SK-N-SH (cell line): ENCODE measurements at regions not wholly inside any gene's neighbourhood (a gene's known extent, or its start where the extent isn't known, plus 50 kb on each side); places are given as distances from the start of the nearest gene placed in this dataset.

Experiments
- CTCF ChIA-PET: fragments of 300-600, 350-600 bp; formaldehyde crosslinking; extraction: SDS; loops from one replicate; lab custom pipeline; 2021; lab: Yijun Ruan, JAX
- POLR2A ChIA-PET: fragments of 350-600 bp; sonication (Branson Sonifier 250); formaldehyde crosslinking; extraction: SDS; loops from one replicate; lab custom pipeline; 2020; ENCODE audit warnings: antibody characterized with exemption, inconsistent platforms; lab: Yijun Ruan, JAX
- DNase-seq: peaks from one replicate; pipeline ENCODE4 v3.0.0; 2012
- H2AFZ ChIP-seq: fragments of 200-600 bp; sonication (generic); 2 replicates; pipeline ENCODE4 v1.8.1; 2016; ENCODE audit warnings: antibody characterized with exemption, mild to moderate bottlenecking, low read depth
- H3F3A ChIP-seq: fragments of 200-600 bp; sonication (generic); replicated peaks from 2 replicates; pipeline ENCODE3; 2016; ENCODE audit warnings: antibody characterized with exemption, mild to moderate bottlenecking; ENCODE audit not compliant: insufficient read depth
- H3K27ac ChIP-seq, 2 experiments: fragments of 200-500 bp in 1 of 2; fragments of 200-600 bp in 1 of 2; sonication (Bioruptor generic) in 1 of 2; sonication (generic), shearing (Covaris generic) in 1 of 2; 2 replicates each; pipeline versions ENCODE4 v1.5.1 to v1.6.1; 2014 to 2016; ENCODE audit warnings: low read depth in 2 of 2, inconsistent platforms in 1 of 2, low read length in 1 of 2, mild to moderate bottlenecking in 1 of 2, mixed read lengths in 1 of 2
- H3K27me3 ChIP-seq: fragments of 200-600 bp; sonication (generic), shearing (Covaris generic); 2 replicates; pipeline ENCODE4 v1.6.1; 2016; ENCODE audit warnings: mixed run types; ENCODE audit not compliant: insufficient read depth
- H3K36me3 ChIP-seq, 2 experiments: fragments of 200-500 bp in 1 of 2; fragments of 200-600 bp in 1 of 2; sonication (Bioruptor generic) in 1 of 2; sonication (generic) in 1 of 2; replicated peaks in 1 of 2; 2 replicates each; pipeline versions ENCODE3 to v1.5.1; 2014 to 2016; ENCODE audit warnings: low read length in 1 of 2, mild to moderate bottlenecking in 1 of 2; ENCODE audit not compliant: insufficient read depth in 2 of 2, control insufficient read depth in 1 of 2
- H3K4me1 ChIP-seq, 2 experiments: fragments of 200-500 bp in 1 of 2; fragments of 200-600 bp in 1 of 2; sonication (Bioruptor generic) in 1 of 2; sonication (generic), shearing (Covaris generic) in 1 of 2; 2 replicates each; pipeline versions ENCODE4 v1.5.1 to v1.6.1; 2014 to 2016; ENCODE audit warnings: low read depth in 1 of 2, low read length in 1 of 2, mixed run types in 1 of 2; ENCODE audit not compliant: insufficient read depth in 2 of 2, control insufficient read depth in 1 of 2
- H3K4me2 ChIP-seq: fragments of 200-600 bp; sonication (generic), shearing (Covaris generic); 2 replicates; pipeline ENCODE4 v1.6.1; 2017; ENCODE audit warnings: mixed run types
- H3K4me3 ChIP-seq, 2 experiments: fragments of 200-500 bp in 1 of 2; fragments of 200-600 bp in 1 of 2; sonication (Bioruptor generic) in 1 of 2; sonication (generic), shearing (Covaris generic) in 1 of 2; 2 replicates each; pipeline versions ENCODE4 v1.5.1 to v1.8.1; 2014 to 2016; ENCODE audit warnings: low read depth in 2 of 2, inconsistent platforms in 1 of 2, low read length in 1 of 2, mild to moderate bottlenecking in 1 of 2, mixed read lengths in 1 of 2, moderate library complexity in 1 of 2
- H3K79me2 ChIP-seq: fragments of 200-600 bp; sonication (generic); 2 replicates; pipeline ENCODE4 v1.8.1; 2017; ENCODE audit warnings: mild to moderate bottlenecking; ENCODE audit not compliant: insufficient read depth
- H3K9ac ChIP-seq: fragments of 200-600 bp; sonication (generic); 2 replicates; pipeline ENCODE4 v1.6.1; 2017; ENCODE audit warnings: mixed run types
- H3K9me2 ChIP-seq: fragments of 200-600 bp; sonication (generic); 2 replicates; pipeline ENCODE4 v1.6.1; 2017; ENCODE audit warnings: mixed run types
- H3K9me3 ChIP-seq: fragments of 200-600 bp; sonication (generic); 2 replicates; pipeline ENCODE4 v1.6.1; 2017; ENCODE audit warnings: mixed run types, mild to moderate bottlenecking, moderate library complexity
- H4K20me1 ChIP-seq: fragments of 200-600 bp; sonication (generic); 2 replicates; pipeline ENCODE4 v1.6.1; 2017; ENCODE audit warnings: mild to moderate bottlenecking, mixed run types; ENCODE audit not compliant: insufficient read depth
- CTCF ChIP-seq: fragments of 200-600 bp; sonication (generic); IDR thresholded peaks from 2 replicates; pipeline ENCODE4 v1.6.1; 2017; ENCODE audit warnings: antibody characterized with exemption, mild to moderate bottlenecking, moderate library complexity
- ELF1 ChIP-seq: IDR thresholded peaks from 2 replicates; pipeline ENCODE4 v1.4.0; 2012
- EZH2phosphoT487 ChIP-seq: fragments of 200-600 bp; sonication (generic); IDR thresholded peaks from 2 replicates; pipeline ENCODE4 v1.6.1; 2017; ENCODE audit warnings: low read depth, mixed run types, mild to moderate bottlenecking, antibody characterized with exemption, moderate library complexity, borderline replicate concordance
- FOXJ3 ChIP-seq: sonication (generic); formaldehyde crosslinking; IDR thresholded peaks from 2 replicates; pipeline ENCODE4 v1.5.1; 2020; ENCODE audit warnings: mild to moderate bottlenecking, missing genetic modification reagents
- GABPA ChIP-seq: IDR thresholded peaks from 2 replicates; pipeline ENCODE4 v1.4.0; 2012; ENCODE audit warnings: low read depth, mild to moderate bottlenecking
- GATA2 ChIP-seq: sonication (generic); formaldehyde crosslinking; IDR thresholded peaks from 2 replicates; pipeline ENCODE4 v1.5.0; 2020; ENCODE audit warnings: mild to moderate bottlenecking, missing genetic modification reagents
- MXI1 ChIP-seq: IDR thresholded peaks from 2 replicates; pipeline ENCODE4 v1.6.1; 2012; ENCODE audit warnings: mild to moderate bottlenecking, low read depth, low read length, improper control_type of control experiment
- NRF1 ChIP-seq: IDR thresholded peaks from 2 replicates; pipeline ENCODE4 v1.6.1; 2012; ENCODE audit warnings: low read depth, mild to moderate bottlenecking, low read length
- PBX3 ChIP-seq: IDR thresholded peaks from 2 replicates; pipeline ENCODE4; 2012
- POLR2AphosphoS5 ChIP-seq: IDR thresholded peaks from 2 replicates; pipeline ENCODE4 v1.6.1; 2012; ENCODE audit warnings: low read depth, low read length
- RAD21 ChIP-seq: IDR thresholded peaks from 2 replicates; pipeline ENCODE4 v1.6.1; 2012; ENCODE audit warnings: mild to moderate bottlenecking, low read length
- RCOR1 ChIP-seq: fragments of 150-350 bp; IDR thresholded peaks from 2 replicates; pipeline ENCODE4 v1.6.1; 2017; ENCODE audit warnings: antibody characterized with exemption, low read length
- REST ChIP-seq: IDR thresholded peaks from 2 replicates; pipeline ENCODE4 v1.6.1; 2012; ENCODE audit warnings: mild to moderate bottlenecking, low read depth, low read length, moderate library complexity
- RFX5 ChIP-seq: IDR thresholded peaks from 2 replicates; pipeline ENCODE4 v1.6.1; 2012; ENCODE audit warnings: mild to moderate bottlenecking, improper control_type of control experiment, low read length
- SIN3A ChIP-seq: IDR thresholded peaks from 2 replicates; pipeline ENCODE4 v1.6.1; 2012; ENCODE audit warnings: low read depth, mild to moderate bottlenecking, low read length, moderate library complexity, borderline replicate concordance
- SMC3 ChIP-seq: IDR thresholded peaks from 2 replicates; pipeline ENCODE4 v1.6.1; 2012; ENCODE audit warnings: low read depth, low read length, improper control_type of control experiment
- TAF1 ChIP-seq: IDR thresholded peaks from 2 replicates; pipeline ENCODE4 v1.6.1; 2012; ENCODE audit warnings: low read depth, mild to moderate bottlenecking, low read length, moderate library complexity, borderline replicate concordance
- TCF12 ChIP-seq: IDR thresholded peaks from 2 replicates; pipeline ENCODE4 v1.4.0; 2012
- TEAD4 ChIP-seq: IDR thresholded peaks from 2 replicates; pipeline ENCODE4 v1.4.0; 2012; ENCODE audit warnings: mild to moderate bottlenecking, borderline replicate concordance; ENCODE audit not compliant: insufficient read depth
- USF1 ChIP-seq: IDR thresholded peaks from 2 replicates; pipeline ENCODE4 v1.4.0; 2012; ENCODE audit warnings: low read depth, borderline replicate concordance
- USF2 ChIP-seq: fragments of 150-350 bp; IDR thresholded peaks from 2 replicates; pipeline ENCODE4 v1.6.1; 2017; ENCODE audit warnings: antibody characterized with exemption, low read length, low read depth, borderline replicate concordance
- ZBTB33 ChIP-seq: IDR thresholded peaks from 2 replicates; pipeline ENCODE4 v1.4.0; 2012; ENCODE audit warnings: low read depth, borderline replicate concordance
- WGBS: methylation state at CpG from one replicate; pipeline ENCODE4 v1.1.6; 2017; ENCODE audit warnings: low lambda C conversion rate; 5-methylcytosine and 5-hydroxymethylcytosine counted together

- peak overlapping the region in 1 of 2 experiments; percentile 72; a peak in 1 of 4 replicates for H3K27ac ChIP-seq
- WGBS: 1% methylated on average over 16 of the region's 75 CpGs
- peak overlapping the region; percentile 78; the same call in 1 of the 2 replicates for H2AFZ ChIP-seq
- H3F3A ChIP-seq: no peaks in the 10 kb centered on the region
- peak overlapping the region; percentile 34; the same call in 1 of the 2 replicates for H3K9ac ChIP-seq
- POLR2A ChIA-PET: interaction anchor here (0.7 to 1.7 kb wide), 7 partner anchors 9 to 138 kb away, joined by 3 to 12 read pairs (median 4); partner anchors contain the start of gene KLF13
- no peaks in the 10 kb centered on the region for H3K9me3 ChIP-seq
- no peaks in the 10 kb centered on the region for H3K27me3 ChIP-seq
- H3K79me2 ChIP-seq: no peaks in the 10 kb centered on the region
- CTCF ChIA-PET: interaction anchor here (0.6 to 2.3 kb wide), 30 partner anchors 9 to 313 kb away, joined by 3 to 33 read pairs (median 6); partner anchors contain the start of gene KLF13
- no peaks in the 10 kb centered on the region for H4K20me1 ChIP-seq
- no peaks in the 10 kb centered on the region for H3K36me3 ChIP-seq
- peak overlapping the region; percentile 55 to 60 for H3K4me3 ChIP-seq
- no peaks in the 10 kb centered on the region for H3K9me2 ChIP-seq
- H3K4me1 ChIP-seq: peaks cover 0 to 32% of the 10 kb centered on the region in 2 experiments; a peak in 2 of 4 replicates
- DNase-seq: peak; percentile 94
- H3K4me2 ChIP-seq: peak overlapping the region; percentile 82
- peak; percentile 42; the same call in 1 of the 2 replicates for TF ChIP-seq MXI1
- no peak for TF ChIP-seq GABPA
- peak; percentile 74 for TF ChIP-seq CTCF
- TF ChIP-seq SIN3A: no peak
- TF ChIP-seq REST: no peak
- peak; percentile 84 for TF ChIP-seq SMC3
- peak; percentile 74 for TF ChIP-seq RAD21
- no peak for TF ChIP-seq USF1
- no peak for TF ChIP-seq GATA2 (CRISPR knock-in tag)
- TF ChIP-seq PBX3: no peak
- no peak for TF ChIP-seq RCOR1
- TF ChIP-seq TCF12: no peak
- TF ChIP-seq EZH2phosphoT487: no peak
- TF ChIP-seq FOXJ3 (CRISPR knock-in tag): no peak; the same call in 1 of the 2 replicates
- TF ChIP-seq ELF1: no peak
- no peak for TF ChIP-seq RFX5
- no peak for TF ChIP-seq ZBTB33
- TF ChIP-seq TEAD4: no peak
- TF ChIP-seq POLR2AphosphoS5: no peak
- no peak for TF ChIP-seq TAF1
- no peak for TF ChIP-seq USF2
- TF ChIP-seq NRF1: 0 out of 2 replicates have a peak, but pooled peaks have one; percentile 9
These were observed 111.0 kb upstream of the KLF13 start for GRCh38 chr15:31215490-31216214.
